GM12878 (cell line): ENCODE measurements at regions not wholly inside any gene's neighbourhood (a gene's known extent, or its start where the extent isn't known, plus 50 kb on each side); places are given as distances from the start of the nearest gene placed in this dataset.

Source experiments
- ATAC-seq: fragments of 200-7000 bp; cut with Tn5 transposase; 3 replicates; pipeline ENCODE4 v1.9.1; 2020; ENCODE audit warnings: mild to moderate bottlenecking, moderate library complexity
- BruUV-seq: library from RNA; stranded (reverse); fragments of 400-500 nt; replicated peaks from 2 replicates; lab custom pipeline; 2021; lab: Mats Ljungman, UMichigan
- CTCF ChIA-PET: fragments of 300-600 bp; sonication (Branson Sonifier 250); formaldehyde crosslinking; extraction: SDS; loops from one replicate; lab custom pipeline; 2021; ENCODE audit warnings: inconsistent platforms; lab: Yijun Ruan, JAX
- POLR2A ChIA-PET: fragments of 350-600 bp; formaldehyde crosslinking; extraction: SDS; loops from one replicate; lab custom pipeline; 2021; ENCODE audit warnings: inconsistent platforms; lab: Charles Lee
- RAD21 ChIA-PET: fragments of 300-600 bp; sonication (Branson Sonifier 250); formaldehyde crosslinking; loops from one replicate; lab custom pipeline; 2023; ENCODE audit warnings: antibody characterized with exemption; ENCODE audit not compliant: unreplicated experiment; lab: Charles Lee
- SMC1A ChIA-PET: fragments of 300-600 bp; sonication (Branson Sonifier 250); formaldehyde crosslinking; loops from one replicate; lab custom pipeline; 2023; ENCODE audit not compliant: unreplicated experiment, uncharacterized antibody; lab: Charles Lee
- DNase-seq: peaks from one replicate; pipeline ENCODE4 v3.0.0-alpha.2; 2011; ENCODE audit warnings: low read depth, low spot score
- FAIRE-seq: peaks from 3 replicates; lab custom pipeline; 2011; peaks lifted over from hg19 to GRCh38; lab: Jason Lieb, UNC
- H2AFZ ChIP-seq: 2 replicates; pipeline ENCODE4 v1.6.0; 2011; ENCODE audit warnings: low read depth, low read length, control low read depth; ENCODE audit not compliant: control insufficient read depth
- H3K27ac ChIP-seq: 2 replicates; pipeline ENCODE4 v1.5.1; 2011; ENCODE audit warnings: control low read depth; ENCODE audit not compliant: control insufficient read depth, insufficient read depth
- H3K27me3 ChIP-seq, 2 experiments: replicated peaks in 1 of 2; 2 replicates each; pipeline versions ENCODE4 v1.6.0 to v1.6.1; 2011; ENCODE audit warnings: low read length in 1 of 2; ENCODE audit not compliant: control insufficient read depth in 2 of 2, insufficient read depth in 2 of 2
- H3K36me3 ChIP-seq, 2 experiments: 2 replicates each; pipeline ENCODE4 v1.5.1; 2011; ENCODE audit warnings: low read length in 1 of 2; ENCODE audit not compliant: control insufficient read depth in 2 of 2, insufficient read depth in 2 of 2
- H3K4me1 ChIP-seq: 2 replicates; pipeline ENCODE4 v1.6.1; 2011; ENCODE audit warnings: mild to moderate bottlenecking, low read length, moderate library complexity, mixed read lengths; ENCODE audit not compliant: control insufficient read depth, insufficient read depth
- H3K4me2 ChIP-seq: 2 replicates; pipeline ENCODE4 v1.6.0; 2011; ENCODE audit warnings: control low read depth; ENCODE audit not compliant: control insufficient read depth, insufficient read depth
- H3K4me3 ChIP-seq: fragments of 200-600 bp; sonication (generic); 2 replicates; pipeline ENCODE4 v1.5.1; 2016
- H3K79me2 ChIP-seq: 2 replicates; pipeline ENCODE4 v1.6.0; 2011; ENCODE audit warnings: low read length; ENCODE audit not compliant: control insufficient read depth, insufficient read depth
- H3K9ac ChIP-seq: 2 replicates; pipeline ENCODE4 v1.8.0; 2011; ENCODE audit warnings: low read length, control low read depth, mixed read lengths; ENCODE audit not compliant: control insufficient read depth, insufficient read depth
- H3K9me3 ChIP-seq: replicated peaks from 3 replicates; pipeline ENCODE4 v1.5.1; 2011; ENCODE audit warnings: mild to moderate bottlenecking, low read length; ENCODE audit not compliant: control insufficient read depth, insufficient read depth
- H4K20me1 ChIP-seq: 2 replicates; pipeline ENCODE4 v1.6.0; 2011; ENCODE audit not compliant: control insufficient read depth, insufficient read depth
- CHD1 ChIP-seq: IDR thresholded peaks from 2 replicates; pipeline ENCODE4 v1.6.1; 2012; ENCODE audit warnings: low read depth, low read length, improper control_type of control experiment
- CHD2 ChIP-seq: IDR thresholded peaks from 2 replicates; pipeline ENCODE4 v1.6.1; 2011; ENCODE audit warnings: low read depth, low read length, improper control_type of control experiment, borderline replicate concordance
- EED ChIP-seq: sonication (generic); IDR thresholded peaks from 2 replicates; pipeline ENCODE4 v1.6.1; 2016; ENCODE audit warnings: antibody characterized with exemption, low read depth
- NR2C2 ChIP-seq: IDR thresholded peaks from 2 replicates; pipeline ENCODE4 v1.6.1; 2011; ENCODE audit warnings: borderline replicate concordance, low read depth; ENCODE audit not compliant: control insufficient read depth, insufficient read length
- PAX5 ChIP-seq: IDR thresholded peaks from 2 replicates; pipeline ENCODE4 v1.6.1; 2011; ENCODE audit warnings: low read depth, low read length, borderline replicate concordance
- SIX5 ChIP-seq: IDR thresholded peaks from 2 replicates; pipeline ENCODE4 v1.6.1; 2011; ENCODE audit warnings: mild to moderate bottlenecking, low read depth, low read length, moderate library complexity; ENCODE audit not compliant: severe bottlenecking
- SMAD1 ChIP-seq: fragments of 450-650 bp; IDR thresholded peaks from 2 replicates; pipeline ENCODE4 v1.6.1; 2018; ENCODE audit warnings: mild to moderate bottlenecking, low read depth; ENCODE audit not compliant: partially characterized antibody
- SRF ChIP-seq, 2 experiments: IDR thresholded peaks; 2 replicates each; pipeline ENCODE4 v1.6.1; 2011; ENCODE audit warnings: low read depth in 2 of 2, low read length in 2 of 2, mild to moderate bottlenecking in 1 of 2, moderate library complexity in 1 of 2
- TCF12 ChIP-seq: IDR thresholded peaks from 2 replicates; pipeline ENCODE4 v1.6.1; 2011; ENCODE audit warnings: low read depth, mild to moderate bottlenecking, low read length
- ZNF384 ChIP-seq: IDR thresholded peaks from 2 replicates; pipeline ENCODE4 v1.6.1; 2012; ENCODE audit warnings: low read depth, mild to moderate bottlenecking, low read length, improper control_type of control experiment, borderline replicate concordance
- ZSCAN29 ChIP-seq: fragments of 450-650 bp; IDR thresholded peaks from 2 replicates; pipeline ENCODE4 v1.6.1; 2017; ENCODE audit warnings: mild to moderate bottlenecking, moderate library complexity
- whole genome bisulfite sequencing: methylation state at CpG from one replicate; pipeline ENCODE4 v1.1.6; 2016; ENCODE audit warnings: low lambda C conversion rate; ENCODE audit not compliant: insufficient replicate concordance, insufficient coverage; ENCODE audit errors: missing lambda C conversion rate; 5-methylcytosine and 5-hydroxymethylcytosine counted together
- in situ Hi-C: fragments of 300-500 bp; cut with MboI; formaldehyde crosslinking; loops from 9 replicates; pipeline ENCODE4 v1.14.3; 2018; ENCODE audit warnings: mixed read lengths
- intact Hi-C: fragments of 100-400 bp; cut with micrococcal nuclease; formaldehyde crosslinking; loops from one replicate; pipeline ENCODE4 v1.14.2; 2022; ENCODE audit not compliant: unreplicated experiment
- TF ChIP-seq, protein P1 (sequence below): fragments of 450-650 bp; IDR thresholded peaks from 2 replicates; pipeline ENCODE4 v1.6.1; 2017; ENCODE audit warnings: borderline replicate concordance
- TF ChIP-seq, protein P2 (sequence below): fragments of 450-650 bp; conservative IDR thresholded peaks from 2 replicates; pipeline ENCODE4 v1.6.1; 2017; ENCODE audit warnings: mild to moderate bottlenecking, moderate library complexity
- TF ChIP-seq, protein P3 (sequence below): fragments of 450-650 bp; IDR thresholded peaks from 2 replicates; pipeline ENCODE4 v1.6.1; 2016; ENCODE audit warnings: mild to moderate bottlenecking, moderate library complexity, borderline replicate concordance

DNA sequence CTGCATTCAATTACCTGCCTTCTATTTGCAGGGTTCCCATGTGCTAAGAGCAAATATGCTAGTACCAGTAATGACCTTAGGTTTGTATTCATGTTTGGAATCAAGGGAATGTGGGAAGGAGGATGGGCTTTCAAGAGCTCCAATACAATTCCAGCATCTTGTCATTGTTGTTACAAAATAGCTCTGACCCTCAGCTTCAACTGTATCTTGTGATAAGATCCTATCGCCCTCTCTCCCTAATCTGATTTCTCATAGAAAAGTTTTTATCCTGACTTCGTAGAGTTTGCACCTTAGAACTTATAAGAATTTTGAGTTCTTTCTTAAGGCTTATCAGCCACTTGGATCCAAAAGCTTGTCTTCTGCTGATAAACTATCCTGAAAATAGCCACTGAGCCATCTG, 749.5 kb upstream of the ACVR2A start:
- Histone ChIP-seq H3K4me2 (no peak overlapping the region), H3K9ac (no peak overlapping the region), H3K4me1 (no peaks in the 10 kb centered on the region), H3K4me3 (no peak overlapping the region), H4K20me1 (no peaks in the 10 kb centered on the region), H3K27ac (no peak overlapping the region), H3K79me2 (no peaks in the 10 kb centered on the region), H3K9me3 (no peaks in the 10 kb centered on the region; the same call in 2 of the 3 replicates), H3K36me3 (no peaks in the 10 kb centered on the region), H2AFZ (no peak overlapping the region), H3K27me3 (no peaks in the 10 kb centered on the region)
- no TSS peak for BruUV-seq
- in situ Hi-C loops = no loop called here
- WGBS = 91% methylated on average over 2 of the region's 2 CpGs
- intact Hi-C loops = no loop called here
- FAIRE-seq (no peak), DNase-seq (no peak), ATAC-seq (no peak)
- ChIA-PET SMC1A (interaction anchor here (1.7 kb wide), 1 partner anchor 13 kb away, joined by 4 read pairs; no protein-coding TSS in a partner anchor), POLR2A (no interaction called here), CTCF (no interaction called here), RAD21 (interaction anchor here (1.3 kb wide), 1 partner anchor 13 kb away, joined by 4 read pairs; no protein-coding TSS in a partner anchor)
- no peak for TF ChIP-seq CHD1
- no peak for TF ChIP-seq SRF (IDR thresholded peaks at IDR 0.05; ENCODE audit: low read depth in 2 of 2, low read length in 2 of 2)
- TF ChIP-seq, protein P1, sequence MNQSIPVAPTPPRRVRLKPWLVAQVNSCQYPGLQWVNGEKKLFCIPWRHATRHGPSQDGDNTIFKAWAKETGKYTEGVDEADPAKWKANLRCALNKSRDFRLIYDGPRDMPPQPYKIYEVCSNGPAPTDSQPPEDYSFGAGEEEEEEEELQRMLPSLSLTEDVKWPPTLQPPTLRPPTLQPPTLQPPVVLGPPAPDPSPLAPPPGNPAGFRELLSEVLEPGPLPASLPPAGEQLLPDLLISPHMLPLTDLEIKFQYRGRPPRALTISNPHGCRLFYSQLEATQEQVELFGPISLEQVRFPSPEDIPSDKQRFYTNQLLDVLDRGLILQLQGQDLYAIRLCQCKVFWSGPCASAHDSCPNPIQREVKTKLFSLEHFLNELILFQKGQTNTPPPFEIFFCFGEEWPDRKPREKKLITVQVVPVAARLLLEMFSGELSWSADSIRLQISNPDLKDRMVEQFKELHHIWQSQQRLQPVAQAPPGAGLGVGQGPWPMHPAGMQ = no peak
- TF ChIP-seq CHD2 = no peak
- TF ChIP-seq, protein P2, sequence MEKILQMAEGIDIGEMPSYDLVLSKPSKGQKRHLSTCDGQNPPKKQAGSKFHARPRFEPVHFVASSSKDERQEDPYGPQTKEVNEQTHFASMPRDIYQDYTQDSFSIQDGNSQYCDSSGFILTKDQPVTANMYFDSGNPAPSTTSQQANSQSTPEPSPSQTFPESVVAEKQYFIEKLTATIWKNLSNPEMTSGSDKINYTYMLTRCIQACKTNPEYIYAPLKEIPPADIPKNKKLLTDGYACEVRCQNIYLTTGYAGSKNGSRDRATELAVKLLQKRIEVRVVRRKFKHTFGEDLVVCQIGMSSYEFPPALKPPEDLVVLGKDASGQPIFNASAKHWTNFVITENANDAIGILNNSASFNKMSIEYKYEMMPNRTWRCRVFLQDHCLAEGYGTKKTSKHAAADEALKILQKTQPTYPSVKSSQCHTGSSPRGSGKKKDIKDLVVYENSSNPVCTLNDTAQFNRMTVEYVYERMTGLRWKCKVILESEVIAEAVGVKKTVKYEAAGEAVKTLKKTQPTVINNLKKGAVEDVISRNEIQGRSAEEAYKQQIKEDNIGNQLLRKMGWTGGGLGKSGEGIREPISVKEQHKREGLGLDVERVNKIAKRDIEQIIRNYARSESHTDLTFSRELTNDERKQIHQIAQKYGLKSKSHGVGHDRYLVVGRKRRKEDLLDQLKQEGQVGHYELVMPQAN = no peak
- no peak for TF ChIP-seq EED
- no peak for TF ChIP-seq ZNF384
- TF ChIP-seq PAX5 = no peak
- TF ChIP-seq SMAD1 = no peak
- TF ChIP-seq TCF12 = no peak
- TF ChIP-seq, protein P3, sequence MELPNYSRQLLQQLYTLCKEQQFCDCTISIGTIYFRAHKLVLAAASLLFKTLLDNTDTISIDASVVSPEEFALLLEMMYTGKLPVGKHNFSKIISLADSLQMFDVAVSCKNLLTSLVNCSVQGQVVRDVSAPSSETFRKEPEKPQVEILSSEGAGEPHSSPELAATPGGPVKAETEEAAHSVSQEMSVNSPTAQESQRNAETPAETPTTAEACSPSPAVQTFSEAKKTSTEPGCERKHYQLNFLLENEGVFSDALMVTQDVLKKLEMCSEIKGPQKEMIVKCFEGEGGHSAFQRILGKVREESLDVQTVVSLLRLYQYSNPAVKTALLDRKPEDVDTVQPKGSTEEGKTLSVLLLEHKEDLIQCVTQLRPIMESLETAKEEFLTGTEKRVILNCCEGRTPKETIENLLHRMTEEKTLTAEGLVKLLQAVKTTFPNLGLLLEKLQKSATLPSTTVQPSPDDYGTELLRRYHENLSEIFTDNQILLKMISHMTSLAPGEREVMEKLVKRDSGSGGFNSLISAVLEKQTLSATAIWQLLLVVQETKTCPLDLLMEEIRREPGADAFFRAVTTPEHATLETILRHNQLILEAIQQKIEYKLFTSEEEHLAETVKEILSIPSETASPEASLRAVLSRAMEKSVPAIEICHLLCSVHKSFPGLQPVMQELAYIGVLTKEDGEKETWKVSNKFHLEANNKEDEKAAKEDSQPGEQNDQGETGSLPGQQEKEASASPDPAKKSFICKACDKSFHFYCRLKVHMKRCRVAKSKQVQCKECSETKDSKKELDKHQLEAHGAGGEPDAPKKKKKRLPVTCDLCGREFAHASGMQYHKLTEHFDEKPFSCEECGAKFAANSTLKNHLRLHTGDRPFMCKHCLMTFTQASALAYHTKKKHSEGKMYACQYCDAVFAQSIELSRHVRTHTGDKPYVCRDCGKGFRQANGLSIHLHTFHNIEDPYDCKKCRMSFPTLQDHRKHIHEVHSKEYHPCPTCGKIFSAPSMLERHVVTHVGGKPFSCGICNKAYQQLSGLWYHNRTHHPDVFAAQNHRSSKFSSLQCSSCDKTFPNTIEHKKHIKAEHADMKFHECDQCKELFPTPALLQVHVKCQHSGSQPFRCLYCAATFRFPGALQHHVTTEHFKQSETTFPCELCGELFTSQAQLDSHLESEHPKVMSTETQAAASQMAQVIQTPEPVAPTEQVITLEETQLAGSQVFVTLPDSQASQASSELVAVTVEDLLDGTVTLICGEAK = no peak
- no peak for TF ChIP-seq ZSCAN29
- TF ChIP-seq SIX5 = no peak
- no peak for TF ChIP-seq NR2C2
